ENCODE measurements at regions not wholly inside any gene's neighbourhood (a gene's known extent, or its start where the extent isn't known, plus 50 kb on each side); places are given as distances from the start of the nearest gene placed in this dataset.

DNA sequence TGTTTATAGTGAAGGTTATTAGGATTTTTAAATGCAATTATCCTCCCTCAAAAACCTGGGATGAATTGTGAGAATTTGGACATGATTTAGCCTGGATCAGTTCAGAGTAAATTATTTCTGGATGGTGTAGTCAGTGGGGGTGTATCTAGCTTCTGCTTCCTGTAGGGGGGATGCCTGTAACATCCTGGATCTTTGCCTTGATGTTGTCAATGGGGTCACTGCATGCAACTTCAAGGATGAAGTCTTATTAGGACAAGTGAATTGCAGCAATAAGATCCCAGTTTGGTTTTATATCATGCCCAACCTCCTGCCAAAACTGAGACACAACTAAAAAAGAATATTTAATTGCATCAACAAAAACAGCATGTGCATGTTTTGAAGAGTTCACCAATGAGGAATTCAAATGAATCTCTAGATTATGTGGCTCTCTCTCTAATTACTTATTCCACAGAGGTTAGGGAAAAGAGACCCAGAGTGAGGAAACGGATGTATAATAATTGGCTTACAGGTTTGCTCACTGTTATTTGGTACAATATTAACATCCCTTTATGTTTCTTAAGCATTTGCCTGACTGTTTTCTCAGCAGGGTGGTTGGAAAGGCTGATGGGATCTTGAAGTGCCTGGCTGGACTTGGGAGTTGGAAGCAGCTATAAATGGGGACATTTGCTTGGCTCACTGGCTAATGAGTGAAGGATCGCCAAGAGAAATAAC lies 159.8 kb downstream of the HS3ST3B1 start:
- 96% methylated on average over 2 of the region's 2 CpGs for WGBS
- Histone ChIP-seq H3K27ac (ENCODE audit: low read depth in 1 of 2, low read length in 1 of 2) (no peak overlapping the region), H3K4me1 (ENCODE audit: control insufficient read depth in 2 of 2, insufficient read depth in 2 of 2, low read length in 2 of 2) (peaks cover 21 to 38% of the 10 kb centered on the region in 2 donors), H3K4me3 (ENCODE audit: low read length in 2 of 2) (no peak overlapping the region), H3K27me3 (ENCODE audit: control insufficient read depth in 2 of 2, insufficient read depth in 1 of 2, low read length in 1 of 2) (no peaks in the 10 kb centered on the region), H3K9me3 (ENCODE audit: control insufficient read depth in 2 of 2, insufficient read depth in 1 of 2, low read length in 1 of 2) (peaks cover 0 to 14% of the 10 kb centered on the region in 2 donors), H3K36me3 (ENCODE audit: control insufficient read depth in 2 of 2, insufficient read depth in 2 of 2, low read length in 1 of 2) (no peaks in the 10 kb centered on the region)
- peak in 1 of 9 donors; percentile 37 for DNase-seq (ENCODE audit: low read depth in 6 of 9, low spot score in 9 of 9)

DNA sequence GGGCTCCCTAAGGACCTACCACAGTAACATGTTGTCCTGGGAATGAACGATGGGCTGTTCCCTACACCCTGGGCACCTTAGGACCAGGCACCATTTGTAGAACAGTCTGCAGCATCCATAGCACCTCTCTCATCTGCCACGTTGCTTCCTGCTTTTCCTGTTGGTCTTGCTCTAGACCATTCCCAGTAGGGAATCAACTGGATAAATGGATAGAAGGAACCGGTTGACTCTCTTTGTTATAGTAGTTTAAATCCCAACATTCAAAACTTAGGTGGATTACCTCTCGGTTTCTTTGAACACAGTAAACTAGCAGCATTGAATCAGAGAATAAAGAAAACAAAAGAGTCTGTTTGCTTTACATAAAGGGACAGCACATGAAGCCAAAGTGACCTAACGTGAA lies 159.1 kb downstream of the HS3ST3B1 start:
- H3K36me3 ChIP-seq (ENCODE audit: control insufficient read depth in 2 of 2, insufficient read depth in 2 of 2, low read length in 1 of 2): no peaks in the 10 kb centered on the region
- peaks cover under 1 to 14% of the 10 kb centered on the region in 2 donors for H3K9me3 ChIP-seq (ENCODE audit: control insufficient read depth in 2 of 2, insufficient read depth in 1 of 2, low read length in 1 of 2)
- H3K27me3 ChIP-seq (ENCODE audit: control insufficient read depth in 2 of 2, insufficient read depth in 1 of 2, low read length in 1 of 2): no peaks in the 10 kb centered on the region
- H3K27ac ChIP-seq (ENCODE audit: low read depth in 1 of 2, low read length in 1 of 2): peak overlapping the region in 1 of 2 donors; percentile 89
- DNase-seq (ENCODE audit: low read depth in 6 of 9, low spot score in 9 of 9): no peak
- H3K4me3 ChIP-seq (ENCODE audit: low read length in 2 of 2): no peak overlapping the region
- WGBS: 82% methylated on average over 5 of the region's 5 CpGs
- peaks cover 21 to 38% of the 10 kb centered on the region in 2 donors for H3K4me1 ChIP-seq (ENCODE audit: control insufficient read depth in 2 of 2, insufficient read depth in 2 of 2, low read length in 2 of 2)

DNA sequence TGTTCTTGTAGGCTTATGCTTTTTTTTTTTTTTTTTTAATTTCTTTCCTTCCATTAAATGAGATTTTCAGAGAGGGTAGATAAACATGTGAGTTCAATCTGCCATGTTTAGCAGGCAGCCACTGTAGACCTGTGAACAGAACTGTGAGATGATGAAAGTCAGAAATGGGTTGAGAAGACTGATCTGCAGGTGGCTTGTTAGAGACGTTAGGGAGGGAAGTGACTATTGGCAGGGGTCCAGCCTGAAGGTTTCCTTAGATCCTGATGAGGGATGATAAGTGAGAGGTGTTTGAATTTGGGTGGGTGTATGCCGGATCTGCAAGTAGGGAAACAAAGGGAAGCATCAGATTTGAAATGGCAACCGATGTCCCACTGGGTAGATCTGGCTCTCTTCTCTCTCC lies 157.8 kb downstream of the HS3ST3B1 start:
- peak; percentile 23 to 82 (median 50) for DNase-seq (ENCODE audit: low read depth in 6 of 9, low spot score in 9 of 9)
- peak overlapping the region in 1 of 2 donors; percentile 89 for H3K27ac ChIP-seq (ENCODE audit: low read depth in 1 of 2, low read length in 1 of 2)
- peaks cover 1 to 14% of the 10 kb centered on the region in 2 donors for H3K9me3 ChIP-seq (ENCODE audit: control insufficient read depth in 2 of 2, insufficient read depth in 1 of 2, low read length in 1 of 2)
- H3K36me3 ChIP-seq (ENCODE audit: control insufficient read depth in 2 of 2, insufficient read depth in 2 of 2, low read length in 1 of 2): no peaks in the 10 kb centered on the region
- H3K27me3 ChIP-seq (ENCODE audit: control insufficient read depth in 2 of 2, insufficient read depth in 1 of 2, low read length in 1 of 2): no peaks in the 10 kb centered on the region
- no peak overlapping the region for H3K4me3 ChIP-seq (ENCODE audit: low read length in 2 of 2)
- 5% methylated on average over 3 of the region's 3 CpGs for WGBS
- H3K4me1 ChIP-seq (ENCODE audit: control insufficient read depth in 2 of 2, insufficient read depth in 2 of 2, low read length in 2 of 2): peaks cover 21 to 38% of the 10 kb centered on the region in 2 donors

DNA sequence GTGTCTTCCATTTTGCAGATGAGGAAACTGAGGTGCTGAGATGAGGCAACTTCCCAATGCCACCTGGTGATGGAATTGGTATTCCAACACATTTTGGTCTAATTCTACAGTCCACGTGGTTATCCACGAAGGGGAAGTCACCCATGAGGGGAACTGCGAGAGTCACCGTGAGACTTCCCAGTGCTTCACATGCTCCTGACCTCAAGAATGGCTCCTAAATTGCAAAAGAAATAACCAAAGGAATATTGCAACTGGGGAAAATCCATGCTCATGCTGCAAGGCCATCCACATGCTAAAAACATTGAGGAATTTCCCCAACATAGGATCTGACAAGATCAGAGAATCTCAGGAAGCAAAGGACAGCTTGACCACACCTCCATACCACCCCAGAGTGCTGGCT lies 153.9 kb downstream of the HS3ST3B1 start:
- no peak overlapping the region for H3K4me3 ChIP-seq (ENCODE audit: low read length in 2 of 2)
- H3K27me3 ChIP-seq (ENCODE audit: control insufficient read depth in 2 of 2, insufficient read depth in 1 of 2, low read length in 1 of 2): no peaks in the 10 kb centered on the region
- H3K9me3 ChIP-seq (ENCODE audit: control insufficient read depth in 2 of 2, insufficient read depth in 1 of 2, low read length in 1 of 2): peaks cover 0 to 1% of the 10 kb centered on the region in 2 donors
- no peak for DNase-seq (ENCODE audit: low read depth in 6 of 9, low spot score in 9 of 9)
- no peaks in the 10 kb centered on the region for H3K36me3 ChIP-seq (ENCODE audit: control insufficient read depth in 2 of 2, insufficient read depth in 2 of 2, low read length in 1 of 2)
- 86% methylated on average over 4 of the region's 4 CpGs for WGBS
- H3K4me1 ChIP-seq (ENCODE audit: control insufficient read depth in 2 of 2, insufficient read depth in 2 of 2, low read length in 2 of 2): peaks cover 14 to 25% of the 10 kb centered on the region in 2 donors
- H3K27ac ChIP-seq (ENCODE audit: low read depth in 1 of 2, low read length in 1 of 2): no peak overlapping the region

DNA sequence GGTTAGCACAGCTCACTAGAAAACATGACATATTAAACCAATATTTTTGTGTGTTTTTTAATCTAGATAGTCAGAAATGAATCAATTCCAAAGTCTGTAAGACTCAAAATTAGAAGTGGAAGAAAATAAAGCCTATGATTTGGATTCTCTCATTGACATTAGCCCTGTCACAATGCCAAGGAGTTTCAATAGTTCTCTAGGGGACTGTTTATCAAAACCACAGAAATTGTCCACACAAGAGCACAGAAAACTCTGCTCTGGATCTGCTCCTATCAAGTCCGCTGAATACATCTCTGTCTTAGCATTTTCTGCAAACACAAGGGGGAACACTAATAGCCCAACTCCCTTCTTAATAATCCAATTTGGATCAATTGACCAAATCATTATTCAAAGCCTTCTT lies 152.0 kb downstream of the HS3ST3B1 start:
- H3K9me3 ChIP-seq (ENCODE audit: control insufficient read depth in 2 of 2, insufficient read depth in 1 of 2, low read length in 1 of 2): peaks cover 0 to 1% of the 10 kb centered on the region in 2 donors
- 92% methylated on average over 1 of the region's 1 CpG for WGBS
- H3K27ac ChIP-seq (ENCODE audit: low read depth in 1 of 2, low read length in 1 of 2): no peak overlapping the region

DNA sequence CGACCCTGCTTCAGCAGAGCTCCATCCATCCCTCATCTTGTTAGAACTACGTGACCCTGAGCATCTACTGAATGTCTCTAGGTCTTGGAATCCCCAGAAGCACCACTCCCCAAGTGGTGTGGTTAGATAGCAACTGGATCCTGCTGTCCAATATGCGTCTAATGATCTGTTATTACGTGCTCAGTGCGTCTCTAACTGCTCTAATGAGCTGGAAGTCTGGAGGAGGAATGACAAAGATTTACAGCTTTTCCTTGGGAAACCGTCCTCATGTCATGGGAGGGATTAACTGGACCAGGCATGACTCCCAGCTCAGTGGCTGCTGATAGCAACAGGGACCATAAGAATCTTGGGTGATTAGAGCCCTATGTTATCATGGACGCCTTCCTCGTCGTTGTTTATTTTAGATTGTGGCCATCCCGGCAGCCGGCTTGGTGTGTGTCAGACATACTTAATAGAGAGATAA lies 150.9 kb downstream of the HS3ST3B1 start:
- H3K4me1 ChIP-seq (ENCODE audit: control insufficient read depth in 2 of 2, insufficient read depth in 2 of 2, low read length in 2 of 2): peaks cover 9% of the 10 kb centered on the region in 2 donors

More for the DNA sequence above, 152.0 kb downstream of the HS3ST3B1 start:
- Histone ChIP-seq H3K4me3 (ENCODE audit: low read length in 2 of 2) (no peak overlapping the region), H3K4me1 (ENCODE audit: control insufficient read depth in 2 of 2, insufficient read depth in 2 of 2, low read length in 2 of 2) (peaks cover 8 to 10% of the 10 kb centered on the region in 2 donors), H3K36me3 (ENCODE audit: control insufficient read depth in 2 of 2, insufficient read depth in 2 of 2, low read length in 1 of 2) (no peaks in the 10 kb centered on the region), H3K27me3 (ENCODE audit: control insufficient read depth in 2 of 2, insufficient read depth in 1 of 2, low read length in 1 of 2) (no peaks in the 10 kb centered on the region)
- no peak for DNase-seq (ENCODE audit: low read depth in 6 of 9, low spot score in 9 of 9)

DNA sequence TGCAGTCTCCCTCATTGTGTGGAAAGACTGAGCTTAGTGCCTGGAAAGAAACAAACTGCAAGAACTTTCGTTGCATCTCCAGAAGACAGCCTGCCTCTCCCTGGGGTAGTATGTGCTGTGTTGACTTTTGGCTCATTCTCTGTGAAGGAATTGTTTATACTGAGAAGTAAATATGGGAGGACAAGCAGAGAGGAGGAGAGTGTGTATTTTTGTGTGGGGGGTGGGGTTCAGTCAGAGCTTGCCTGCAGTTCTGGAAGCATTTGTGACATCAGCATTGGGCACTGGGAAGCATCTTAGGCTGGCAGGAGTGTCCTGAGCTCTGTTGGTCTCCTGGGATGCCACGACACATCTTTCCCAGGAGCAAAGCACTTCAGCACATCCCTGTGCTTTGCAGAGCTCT lies 147.9 kb downstream of the HS3ST3B1 start:
- Histone ChIP-seq H3K36me3 (ENCODE audit: control insufficient read depth in 2 of 2, insufficient read depth in 2 of 2, low read length in 1 of 2) (no peaks in the 10 kb centered on the region), H3K4me3 (ENCODE audit: low read length in 2 of 2) (no peak overlapping the region), H3K27me3 (ENCODE audit: control insufficient read depth in 2 of 2, insufficient read depth in 1 of 2, low read length in 1 of 2) (no peaks in the 10 kb centered on the region), H3K9me3 (ENCODE audit: control insufficient read depth in 2 of 2, insufficient read depth in 1 of 2, low read length in 1 of 2) (no peaks in the 10 kb centered on the region), H3K4me1 (ENCODE audit: control insufficient read depth in 2 of 2, insufficient read depth in 2 of 2, low read length in 2 of 2) (peaks cover 10 to 18% of the 10 kb centered on the region in 2 donors), H3K27ac (ENCODE audit: low read depth in 1 of 2, low read length in 1 of 2) (no peak overlapping the region)
- DNase-seq (ENCODE audit: low read depth in 6 of 9, low spot score in 9 of 9): no peak
- WGBS: 96% methylated on average over 2 of the region's 2 CpGs

More for the DNA sequence above, 150.9 kb downstream of the HS3ST3B1 start:
- DNase-seq (ENCODE audit: low read depth in 6 of 9, low spot score in 9 of 9): no peak
- H3K36me3 ChIP-seq (ENCODE audit: control insufficient read depth in 2 of 2, insufficient read depth in 2 of 2, low read length in 1 of 2): no peaks in the 10 kb centered on the region
- H3K4me3 ChIP-seq (ENCODE audit: low read length in 2 of 2): no peak overlapping the region
- H3K27ac ChIP-seq (ENCODE audit: low read depth in 1 of 2, low read length in 1 of 2): no peak overlapping the region
- H3K27me3 ChIP-seq (ENCODE audit: control insufficient read depth in 2 of 2, insufficient read depth in 1 of 2, low read length in 1 of 2): no peaks in the 10 kb centered on the region
- peaks cover 0 to 1% of the 10 kb centered on the region in 2 donors for H3K9me3 ChIP-seq (ENCODE audit: control insufficient read depth in 2 of 2, insufficient read depth in 1 of 2, low read length in 1 of 2)
- WGBS: 95% methylated on average over 11 of the region's 11 CpGs

DNA sequence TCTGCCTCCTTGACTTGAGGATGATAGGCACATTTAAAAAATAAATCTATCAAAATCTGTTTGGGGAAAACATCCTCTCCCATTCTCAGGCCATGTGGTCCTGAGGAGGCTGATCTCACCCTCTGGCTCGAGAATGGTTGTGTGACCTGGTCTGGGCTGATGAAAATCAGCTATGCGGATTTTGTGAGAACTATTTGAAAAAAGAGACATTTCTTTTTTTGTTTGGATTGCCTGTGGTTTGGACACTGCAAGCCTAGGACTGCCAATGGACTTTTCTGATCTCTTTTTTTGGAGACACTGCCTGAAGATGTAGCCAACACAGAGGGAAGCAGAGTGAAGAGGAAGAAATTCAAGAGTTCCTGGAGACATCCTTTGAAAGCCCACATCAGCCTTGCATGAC lies 145.9 kb downstream of the HS3ST3B1 start:
- Histone ChIP-seq H3K27ac (ENCODE audit: low read depth in 1 of 2, low read length in 1 of 2) (no peak overlapping the region), H3K27me3 (ENCODE audit: control insufficient read depth in 2 of 2, insufficient read depth in 1 of 2, low read length in 1 of 2) (no peaks in the 10 kb centered on the region)
- 94% methylated on average over 2 of the region's 2 CpGs for WGBS

DNA sequence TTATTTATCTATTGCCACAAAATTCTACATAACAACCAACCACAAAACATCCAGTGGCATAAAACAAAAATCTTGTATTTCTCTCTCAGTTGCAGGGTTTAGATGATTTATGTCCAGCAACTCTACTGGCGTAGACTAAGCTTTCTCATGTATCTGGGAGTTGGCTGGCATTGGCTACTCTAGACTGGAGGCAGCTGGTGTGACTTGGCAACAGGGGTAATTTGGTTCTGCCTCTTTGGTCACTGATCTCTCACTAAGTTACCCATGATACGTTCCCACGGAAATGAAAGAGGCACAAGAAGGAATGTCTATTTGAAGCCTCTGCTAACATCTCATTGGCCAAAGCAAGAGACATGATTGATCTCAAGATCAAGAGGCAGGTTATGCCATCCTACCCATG lies 144.0 kb downstream of the HS3ST3B1 start:
- H3K36me3 ChIP-seq (ENCODE audit: control insufficient read depth in 2 of 2, insufficient read depth in 2 of 2, low read length in 1 of 2): no peaks in the 10 kb centered on the region
- no peak overlapping the region for H3K27ac ChIP-seq (ENCODE audit: low read depth in 1 of 2, low read length in 1 of 2)
- 99% methylated on average over 3 of the region's 3 CpGs for WGBS
- peaks cover 10 to 18% of the 10 kb centered on the region in 2 donors for H3K4me1 ChIP-seq (ENCODE audit: control insufficient read depth in 2 of 2, insufficient read depth in 2 of 2, low read length in 2 of 2)
- H3K4me3 ChIP-seq (ENCODE audit: low read length in 2 of 2): no peak overlapping the region
- no peaks in the 10 kb centered on the region for H3K27me3 ChIP-seq (ENCODE audit: control insufficient read depth in 2 of 2, insufficient read depth in 1 of 2, low read length in 1 of 2)
- H3K9me3 ChIP-seq (ENCODE audit: control insufficient read depth in 2 of 2, insufficient read depth in 1 of 2, low read length in 1 of 2): no peaks in the 10 kb centered on the region
- no peak for DNase-seq (ENCODE audit: low read depth in 6 of 9, low spot score in 9 of 9)

More for the DNA sequence above, 145.9 kb downstream of the HS3ST3B1 start:
- DNase-seq (ENCODE audit: low read depth in 6 of 9, low spot score in 9 of 9): no peak
- H3K4me1 ChIP-seq (ENCODE audit: control insufficient read depth in 2 of 2, insufficient read depth in 2 of 2, low read length in 2 of 2): peaks cover 10 to 18% of the 10 kb centered on the region in 2 donors
- no peak overlapping the region for H3K4me3 ChIP-seq (ENCODE audit: low read length in 2 of 2)
- H3K9me3 ChIP-seq (ENCODE audit: control insufficient read depth in 2 of 2, insufficient read depth in 1 of 2, low read length in 1 of 2): no peaks in the 10 kb centered on the region
- no peaks in the 10 kb centered on the region for H3K36me3 ChIP-seq (ENCODE audit: control insufficient read depth in 2 of 2, insufficient read depth in 2 of 2, low read length in 1 of 2)

Data from thymus (tissue), 11 donors.